Muscle layer of duodenum (tissue), 2 donors: ENCODE measurements at regions not wholly inside any gene's neighbourhood (a gene's known extent, or its start where the extent isn't known, plus 50 kb on each side); places are given as distances from the start of the nearest gene placed in this dataset.

Source experiments
- H3K27ac ChIP-seq: one replicate; pipeline ENCODE4 v1.7.0; 2013; ENCODE audit warnings: mild to moderate bottlenecking, low read length
- H3K27me3 ChIP-seq: one replicate; pipeline ENCODE4 v1.7.0; 2013; ENCODE audit warnings: low read depth, mild to moderate bottlenecking, control low read depth, low read length
- H3K36me3 ChIP-seq, 2 donors: one replicate each; pipeline ENCODE4 v1.7.0; 2013; ENCODE audit warnings: low read length in 2 of 2, control low read depth in 1 of 2, mild to moderate bottlenecking in 1 of 2; ENCODE audit not compliant: insufficient read depth in 2 of 2, control insufficient read depth in 1 of 2
- H3K4me1 ChIP-seq, 2 donors: one replicate each; pipeline ENCODE4 v1.7.0; 2013; ENCODE audit warnings: low read length in 2 of 2, mild to moderate bottlenecking in 2 of 2, control low read depth in 1 of 2, moderate library complexity in 1 of 2; ENCODE audit not compliant: insufficient read depth in 2 of 2, control insufficient read depth in 1 of 2
- H3K4me3 ChIP-seq, 2 donors: one replicate each; pipeline ENCODE4 v1.7.0; 2013; ENCODE audit warnings: low read length in 2 of 2, low read depth in 1 of 2, mild to moderate bottlenecking in 1 of 2
- H3K9me3 ChIP-seq, 2 donors: one replicate each; pipeline ENCODE4 v1.7.0; 2013; ENCODE audit warnings: low read length in 2 of 2, control low read depth in 1 of 2, mild to moderate bottlenecking in 1 of 2; ENCODE audit not compliant: control insufficient read depth in 1 of 2
- donor health status: healthy.

DNA sequence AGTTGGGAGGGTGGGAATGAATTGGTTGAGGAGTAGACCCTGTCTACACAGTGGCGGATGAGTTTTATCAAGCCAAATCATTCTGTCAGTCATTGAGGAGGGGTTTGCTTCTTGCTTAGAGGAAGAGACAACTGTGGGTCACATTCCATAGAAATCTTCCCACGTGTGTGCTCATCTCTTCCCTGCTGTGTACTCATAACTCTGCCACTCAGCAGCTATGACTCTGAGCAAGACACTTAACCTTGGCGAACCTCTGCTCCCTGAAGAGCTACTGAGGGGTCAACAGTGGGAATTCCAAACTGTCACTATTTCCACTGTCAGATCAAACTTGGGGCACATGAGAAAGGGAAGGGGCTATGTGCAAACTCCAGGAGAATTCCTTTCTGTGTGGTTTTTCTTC lies 72.6 kb upstream of the COX10 start:
- Histone ChIP-seq H3K27ac (no peak overlapping the region), H3K36me3 (no peaks in the 10 kb centered on the region), H3K4me1 (peaks cover 0 to 4% of the 10 kb centered on the region in 2 donors), H3K27me3 (no peaks in the 10 kb centered on the region), H3K9me3 (no peaks in the 10 kb centered on the region), H3K4me3 (no peak overlapping the region)

DNA sequence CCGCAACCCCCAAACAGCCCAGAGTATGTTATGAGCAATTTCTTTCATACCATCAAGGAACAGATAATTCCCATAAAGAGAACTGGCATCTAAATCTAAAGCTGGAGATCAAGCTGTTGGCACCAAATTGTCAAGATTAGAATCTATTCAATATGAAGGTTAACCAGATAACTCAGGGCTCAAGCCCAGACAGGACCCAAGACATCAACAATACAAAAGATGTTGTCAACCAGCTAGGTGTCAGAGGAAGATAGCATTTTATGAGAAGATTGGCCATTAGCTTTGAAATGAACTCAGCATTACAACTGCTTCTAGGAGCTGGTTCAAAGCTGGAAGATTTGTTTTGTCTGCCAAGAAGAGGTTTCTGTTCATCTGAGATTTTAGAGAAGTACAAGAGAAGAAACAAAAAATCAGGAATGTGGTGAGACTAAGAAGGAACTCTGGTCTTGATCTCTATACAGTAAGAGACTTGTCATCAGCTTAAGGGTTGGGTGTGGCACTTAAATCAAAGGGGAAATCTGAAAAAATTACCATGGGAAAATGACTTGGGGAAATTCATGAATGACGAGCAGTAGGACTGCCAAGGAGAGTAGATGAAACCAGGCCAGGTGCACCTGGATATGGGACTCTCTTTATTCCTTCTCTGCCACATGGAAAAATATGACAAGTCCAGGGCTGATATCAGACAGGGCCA lies 64.2 kb upstream of the COX10 start:
- Histone ChIP-seq H3K4me1 (no peaks in the 10 kb centered on the region), H3K9me3 (no peaks in the 10 kb centered on the region), H3K36me3 (no peaks in the 10 kb centered on the region), H3K27me3 (no peaks in the 10 kb centered on the region), H3K4me3 (no peak overlapping the region), H3K27ac (no peak overlapping the region)

DNA sequence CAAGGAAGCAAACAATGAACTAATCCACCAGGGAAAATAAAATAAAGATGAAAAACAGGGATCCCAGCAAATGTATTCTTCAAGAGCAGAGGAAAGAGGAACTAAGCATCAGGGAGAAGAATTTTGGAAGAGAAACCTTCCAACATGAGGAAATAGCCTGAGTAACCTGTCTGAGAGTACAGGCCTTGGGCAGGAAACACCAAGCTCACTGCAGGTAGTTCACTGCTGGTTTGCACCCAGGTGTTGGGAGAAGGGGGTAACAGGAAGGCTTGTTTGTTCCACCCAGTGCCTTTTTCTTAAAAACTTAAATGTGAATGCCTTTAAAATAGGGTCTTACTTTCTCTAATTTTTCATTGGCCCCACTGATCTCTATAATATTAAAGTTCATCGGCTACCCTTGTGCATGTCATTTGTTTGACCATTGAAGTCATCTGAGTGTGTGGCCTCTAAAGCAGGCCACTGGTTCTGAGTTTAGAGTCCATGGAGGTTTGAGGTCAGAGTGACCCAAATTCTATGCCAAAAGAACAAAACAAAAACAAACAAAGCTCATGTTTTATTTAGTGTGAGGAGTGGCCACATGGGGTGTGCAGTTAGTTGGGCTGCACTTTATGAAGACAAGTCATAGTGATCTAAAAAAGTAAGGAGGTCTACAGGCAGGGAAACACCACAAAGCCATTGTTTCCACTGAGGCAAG lies 62.9 kb upstream of the COX10 start:
- Histone ChIP-seq H3K4me1 (no peaks in the 10 kb centered on the region), H3K4me3 (no peak overlapping the region), H3K9me3 (no peaks in the 10 kb centered on the region), H3K27ac (no peak overlapping the region), H3K36me3 (no peaks in the 10 kb centered on the region), H3K27me3 (no peaks in the 10 kb centered on the region)

DNA sequence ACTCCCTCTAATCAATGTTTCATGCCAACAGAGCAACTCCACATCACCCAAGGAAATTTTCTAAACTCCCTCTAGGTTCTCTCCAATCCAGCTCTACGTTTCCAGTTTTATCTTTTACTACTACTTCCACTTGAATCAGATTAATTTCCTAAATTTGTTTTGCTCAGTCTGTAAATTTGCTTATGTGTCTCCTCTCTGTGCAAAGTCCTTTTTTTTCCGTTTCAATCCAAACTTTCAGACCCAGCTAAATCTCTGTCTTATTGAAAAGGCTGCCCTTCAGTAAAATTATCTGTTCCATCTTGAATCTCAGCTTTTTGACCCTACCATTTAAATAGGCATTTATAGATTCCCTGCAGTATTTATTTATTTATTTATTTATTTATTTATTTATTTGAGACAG lies 61.4 kb upstream of the COX10 start:
- H3K27ac ChIP-seq, result no peak overlapping the region
- no peaks in the 10 kb centered on the region for H3K36me3 ChIP-seq
- H3K4me3 ChIP-seq, result no peak overlapping the region
- H3K27me3 ChIP-seq, result no peaks in the 10 kb centered on the region
- no peaks in the 10 kb centered on the region for H3K4me1 ChIP-seq
- no peaks in the 10 kb centered on the region for H3K9me3 ChIP-seq

DNA sequence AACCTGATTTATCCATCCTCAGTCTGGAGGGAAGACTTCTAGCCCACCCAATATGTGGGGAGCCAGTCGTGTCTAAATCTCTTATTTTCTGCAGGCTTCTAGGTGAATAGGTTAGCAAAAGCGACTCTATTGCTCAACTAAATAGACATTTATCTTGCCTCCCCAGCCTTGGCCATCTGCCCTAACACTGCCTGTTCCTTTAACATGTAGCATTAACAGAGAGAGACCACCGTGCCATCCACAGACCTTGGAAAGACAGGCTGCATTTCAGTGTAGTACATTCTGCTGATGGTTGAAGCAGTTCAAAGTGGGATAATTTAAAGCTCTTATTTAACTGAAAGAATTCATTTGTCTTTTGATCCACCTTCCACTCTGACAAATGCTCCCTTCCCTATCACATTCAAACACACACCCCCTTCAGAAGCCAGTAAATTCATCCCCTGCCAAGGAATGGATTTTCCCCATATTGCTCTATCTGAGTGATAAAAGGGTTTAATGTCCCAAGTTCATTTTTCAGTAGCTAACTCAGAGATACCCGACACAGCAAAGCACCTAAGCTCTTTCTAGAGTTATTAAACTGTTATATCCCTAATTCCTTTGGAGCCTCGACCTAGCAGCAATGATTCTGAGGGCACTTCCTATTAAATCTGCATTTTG lies 58.1 kb upstream of the COX10 start:
- H3K36me3 ChIP-seq, result no peaks in the 10 kb centered on the region
- H3K27ac ChIP-seq, result no peak overlapping the region
- H3K9me3 ChIP-seq, result no peaks in the 10 kb centered on the region
- H3K27me3 ChIP-seq, result no peaks in the 10 kb centered on the region
- H3K4me3 ChIP-seq, result no peak overlapping the region
- no peaks in the 10 kb centered on the region for H3K4me1 ChIP-seq

DNA sequence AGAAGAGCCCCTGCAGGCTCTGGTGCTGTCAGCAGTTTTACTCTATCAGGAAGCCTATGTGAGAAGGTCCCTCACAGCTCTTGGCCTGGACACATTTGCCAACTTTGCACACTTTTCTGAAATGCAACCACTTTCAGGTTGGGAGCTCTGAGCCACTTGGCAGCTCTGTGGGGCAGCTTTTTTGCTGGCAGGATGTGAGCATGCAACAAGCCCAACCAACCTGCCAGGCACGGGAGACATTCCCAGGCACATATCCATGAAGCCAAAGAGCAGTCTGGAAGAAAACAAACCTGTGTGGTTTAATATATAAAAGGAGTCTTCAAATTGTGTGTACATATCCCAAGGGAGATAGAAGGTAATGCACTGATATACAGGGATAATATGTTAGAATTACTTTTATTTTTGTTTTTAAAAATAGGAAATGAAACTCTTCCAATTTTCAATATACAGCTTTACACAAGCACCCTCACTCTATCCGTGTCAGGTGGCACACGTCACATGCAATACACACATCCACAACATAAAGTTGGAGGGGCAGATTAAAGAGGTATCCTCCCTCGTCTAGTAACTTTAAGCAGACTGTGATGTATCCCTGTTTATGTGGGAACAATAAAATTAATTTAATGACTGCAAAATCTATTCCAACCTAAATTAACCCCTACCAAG lies 57.4 kb upstream of the COX10 start:
- Histone ChIP-seq H3K27ac (no peak overlapping the region), H3K36me3 (no peaks in the 10 kb centered on the region), H3K4me1 (no peaks in the 10 kb centered on the region), H3K4me3 (no peak overlapping the region), H3K27me3 (no peaks in the 10 kb centered on the region), H3K9me3 (no peaks in the 10 kb centered on the region)

DNA sequence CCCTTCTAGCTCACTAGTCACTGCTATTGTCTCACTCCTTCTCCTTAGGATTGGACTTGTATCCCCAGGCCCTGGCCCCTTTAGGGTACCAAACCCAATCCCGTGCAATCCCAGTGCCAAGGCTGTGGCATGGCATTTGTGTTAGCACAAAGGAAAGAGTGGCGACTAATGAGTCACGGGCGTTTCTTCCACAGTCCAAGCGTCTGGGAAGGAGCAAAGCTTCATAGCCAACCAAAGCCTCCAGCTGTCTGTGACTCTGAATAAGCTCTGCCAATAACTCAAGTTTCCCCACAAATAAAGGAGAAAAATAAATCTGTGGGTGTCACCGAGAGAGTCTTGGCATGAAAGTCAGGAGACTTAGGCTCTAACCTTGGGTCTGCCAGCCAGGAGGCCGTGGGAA lies 54.6 kb upstream of the COX10 start:
- Histone ChIP-seq H3K4me1 (no peaks in the 10 kb centered on the region), H3K36me3 (no peaks in the 10 kb centered on the region), H3K27ac (no peak overlapping the region), H3K4me3 (no peak overlapping the region), H3K27me3 (no peaks in the 10 kb centered on the region), H3K9me3 (no peaks in the 10 kb centered on the region)

DNA sequence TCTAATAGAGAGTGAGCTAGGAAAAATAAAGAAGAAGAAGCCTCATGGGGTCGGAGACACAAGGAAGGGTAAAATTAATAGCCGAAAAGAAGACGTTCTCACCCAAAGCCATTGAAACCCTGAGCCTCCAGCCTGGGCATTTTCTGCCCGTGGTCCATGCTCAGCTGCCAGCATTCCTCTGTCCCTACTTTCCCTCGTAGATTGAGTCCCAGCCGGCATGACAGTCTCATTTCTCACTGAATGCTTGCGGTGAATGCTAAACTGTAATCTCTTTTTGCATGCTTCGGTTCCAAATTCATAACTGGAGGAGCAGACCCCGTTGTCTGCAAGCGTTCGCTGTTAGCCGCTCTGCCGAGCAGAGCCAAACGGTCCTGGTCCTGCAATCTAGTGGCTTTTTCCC lies 54.0 kb upstream of the COX10 start:
- Histone ChIP-seq H3K27me3 (no peaks in the 10 kb centered on the region), H3K9me3 (no peaks in the 10 kb centered on the region), H3K27ac (no peak overlapping the region), H3K36me3 (no peaks in the 10 kb centered on the region), H3K4me1 (no peaks in the 10 kb centered on the region), H3K4me3 (no peak overlapping the region)

DNA sequence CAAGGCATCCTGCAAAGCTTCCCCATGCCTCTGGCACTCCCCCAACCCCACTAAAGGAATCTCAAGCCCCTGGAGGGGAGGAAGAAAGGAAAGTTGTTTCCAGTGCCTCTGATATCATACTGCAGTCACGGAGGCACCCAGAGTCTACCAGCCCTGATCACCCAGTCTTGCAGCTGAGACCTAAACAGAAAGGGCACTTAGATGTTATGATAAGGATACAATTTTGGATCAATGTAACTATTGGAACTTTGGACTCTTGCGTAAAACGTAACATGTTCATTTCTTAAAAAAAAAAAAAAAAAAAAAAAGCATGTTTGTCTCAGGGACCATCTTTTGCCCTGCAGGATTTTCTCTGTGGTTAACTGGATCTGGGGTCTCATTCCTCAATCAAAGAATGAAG lies 52.4 kb upstream of the COX10 start:
- no peaks in the 10 kb centered on the region for H3K36me3 ChIP-seq
- no peaks in the 10 kb centered on the region for H3K27me3 ChIP-seq
- no peaks in the 10 kb centered on the region for H3K9me3 ChIP-seq
- H3K27ac ChIP-seq, result no peak overlapping the region
- H3K4me3 ChIP-seq, result no peak overlapping the region
- no peaks in the 10 kb centered on the region for H3K4me1 ChIP-seq

DNA sequence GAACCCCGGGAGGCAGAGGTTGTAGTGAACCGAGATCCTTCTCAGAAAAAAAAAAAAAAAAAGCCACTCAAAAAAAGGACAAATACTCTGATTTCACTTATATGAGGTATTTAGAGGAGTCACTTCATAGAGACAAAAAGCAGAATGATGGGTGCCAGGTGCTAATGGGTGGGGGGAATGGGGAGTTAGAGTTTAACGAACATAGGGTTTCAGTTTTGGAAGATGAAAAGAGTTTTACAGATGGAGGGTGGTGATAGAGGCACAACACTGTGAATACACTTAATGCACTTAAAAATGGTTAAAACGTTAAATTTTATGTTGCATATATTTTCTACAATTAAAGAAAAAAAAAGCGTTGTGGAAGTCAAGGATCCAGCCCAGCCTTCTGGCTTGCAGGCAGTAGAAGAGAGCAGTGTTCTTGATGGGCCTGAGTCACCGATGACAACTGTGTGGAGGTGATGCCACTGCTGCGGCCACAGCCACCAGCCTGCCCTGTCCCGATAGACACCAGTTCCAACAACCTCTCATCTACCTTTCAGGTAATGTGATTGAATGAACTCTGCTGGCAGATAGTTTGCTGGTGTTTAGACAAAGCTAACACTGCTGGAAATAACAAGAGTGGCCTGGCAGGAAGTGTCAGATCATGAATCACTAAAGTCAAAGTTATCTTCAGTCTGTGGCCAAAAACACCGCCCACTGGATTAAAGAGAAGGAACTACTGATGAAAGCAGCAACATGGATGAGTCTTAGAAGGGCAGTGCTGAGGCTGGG lies 49.9 kb upstream of the COX10 start:
- Histone ChIP-seq H3K4me1 (no peaks in the 10 kb centered on the region), H3K9me3 (no peaks in the 10 kb centered on the region), H3K27ac (no peak overlapping the region), H3K36me3 (no peaks in the 10 kb centered on the region), H3K4me3 (no peak overlapping the region), H3K27me3 (no peaks in the 10 kb centered on the region)
